GM19328 (cell line): ENCODE measurements at regions not wholly inside any gene's neighbourhood (a gene's known extent, or its start where the extent isn't known, plus 50 kb on each side); places are given as distances from the start of the nearest gene placed in this dataset.
"Not testable (repeated sequence)": the region's sequence is repeated elsewhere in the genome, so short reads cannot be mapped to it uniquely, and the experiment has no call there.

Experiments used
- ATAC-seq: cut with Tn5 transposase; IDR thresholded peaks from one replicate; pipeline ENCODE4 v1.9.1; 2021; ENCODE audit warnings: mild to moderate bottlenecking, moderate library complexity; ENCODE audit not compliant: unreplicated experiment

- ATAC-seq: no peak
Measured at GRCh38 chr15:89024418-89024817, 63.8 kb upstream of the ABHD2 start.

GRCh38 chr15:89026167-89026566 lies 62.1 kb upstream of the ABHD2 start:
- no peak for ATAC-seq

GRCh38 chr15:89028036-89028435 lies 60.2 kb upstream of the ABHD2 start:
- ATAC-seq: no peak

GRCh38 chr15:89030311-89030710 lies 57.9 kb upstream of the ABHD2 start:
- no peak for ATAC-seq

GRCh38 chr15:89031637-89032285 lies 56.5 kb upstream of the ABHD2 start:
- not testable (repeated sequence) for ATAC-seq

GRCh38 chr15:89034305-89034704 lies 54.0 kb upstream of the ABHD2 start:
- ATAC-seq: no peak

GRCh38 chr15:89035150-89035549 lies 53.1 kb upstream of the ABHD2 start:
- ATAC-seq: no peak

GRCh38 chr15:89035658-89036057 lies 52.6 kb upstream of the ABHD2 start:
- no peak for ATAC-seq

GRCh38 chr15:89038146-89038545 lies 50.1 kb upstream of the ABHD2 start:
- ATAC-seq: no peak
